Uterus (tissue), 3 donors: ENCODE measurements at regions not wholly inside any gene's neighbourhood (a gene's known extent, or its start where the extent isn't known, plus 50 kb on each side); places are given as distances from the start of the nearest gene placed in this dataset.

Experiments used
- DNase-seq, 2 donors: peaks; one replicate each; pipeline ENCODE4 v3.0.0-alpha.2; 2019 to 2020
- H3K27ac ChIP-seq, 2 donors: fragments of 200-600 bp; sonication (generic); 1 replicate in 1 of 2; 2 replicates in 1 of 2; pipeline ENCODE4 v1.5.1; 2016 to 2018
- H3K27me3 ChIP-seq, 2 donors: fragments of 200-600 bp; sonication (generic); one replicate each; pipeline ENCODE4 v1.5.1; 2018 to 2019; ENCODE audit warnings: control low read depth in 1 of 2
- H3K36me3 ChIP-seq, 2 donors: fragments of 200-600 bp; sonication (generic); one replicate each; pipeline ENCODE4 v1.5.1; 2019; ENCODE audit warnings: control low read depth in 1 of 2
- H3K4me1 ChIP-seq, 2 donors: fragments of 200-600 bp; sonication (generic); one replicate each; pipeline ENCODE4 v1.5.1; 2018 to 2019; ENCODE audit warnings: control low read depth in 1 of 2
- H3K4me3 ChIP-seq, 2 donors: fragments of 200-600 bp; sonication (generic); 1 replicate in 1 of 2; 2 replicates in 1 of 2; pipeline ENCODE4 v1.5.1; 2018 to 2019; ENCODE audit warnings: mild to moderate bottlenecking in 1 of 2
- H3K9me3 ChIP-seq, 2 donors: fragments of 200-600 bp; sonication (generic); one replicate each; pipeline ENCODE4 v1.5.1; 2019; ENCODE audit warnings: control low read depth in 1 of 2
- POLR2A ChIP-seq, 2 donors: fragments of 450-650 bp; IDR thresholded peaks; one replicate each; pipeline ENCODE4 v1.6.1; 2016; ENCODE audit warnings: antibody characterized with exemption in 2 of 2, mild to moderate bottlenecking in 1 of 2, moderate library complexity in 1 of 2
- intact Hi-C: fragments of 100-400 bp; cut with DNase I; formaldehyde crosslinking; loops from one replicate; pipeline ENCODE4 v1.15.1; 2023; ENCODE audit warnings: low total_unique reads
- TF ChIP-seq, protein P1 (sequence below), 4 experiments: fragments of 200-600 bp in 2 of 4; fragments of 450-650 bp in 2 of 4; sonication (generic) in 2 of 4; IDR thresholded peaks; one replicate each; pipeline ENCODE4 v1.5.1; 2016 to 2019; ENCODE audit warnings: antibody characterized with exemption in 4 of 4, mild to moderate bottlenecking in 2 of 4, moderate library complexity in 1 of 4
- donor health status: DM: yes; HTN: yes; CAD: no.

DNA sequence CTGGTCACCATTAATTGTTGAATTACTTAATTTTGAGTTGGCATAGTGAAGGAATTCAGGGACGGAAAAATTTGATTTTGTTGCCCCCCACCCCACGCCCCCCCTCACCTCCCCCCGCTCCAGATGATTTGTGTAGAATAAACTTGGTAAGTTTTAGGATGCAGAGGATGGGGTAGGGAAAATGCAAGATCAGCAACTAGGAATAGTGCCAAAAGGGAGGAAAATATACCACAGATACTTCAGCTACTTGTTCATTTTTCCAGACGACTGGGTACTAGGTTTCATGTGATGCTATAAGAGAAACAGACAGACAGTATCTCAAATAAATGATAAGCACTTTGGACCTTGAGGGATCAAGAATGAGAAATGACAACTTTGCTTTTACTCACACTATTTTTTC is 862.2 kb upstream of the SEMA6A start:
- TF ChIP-seq, protein P1, sequence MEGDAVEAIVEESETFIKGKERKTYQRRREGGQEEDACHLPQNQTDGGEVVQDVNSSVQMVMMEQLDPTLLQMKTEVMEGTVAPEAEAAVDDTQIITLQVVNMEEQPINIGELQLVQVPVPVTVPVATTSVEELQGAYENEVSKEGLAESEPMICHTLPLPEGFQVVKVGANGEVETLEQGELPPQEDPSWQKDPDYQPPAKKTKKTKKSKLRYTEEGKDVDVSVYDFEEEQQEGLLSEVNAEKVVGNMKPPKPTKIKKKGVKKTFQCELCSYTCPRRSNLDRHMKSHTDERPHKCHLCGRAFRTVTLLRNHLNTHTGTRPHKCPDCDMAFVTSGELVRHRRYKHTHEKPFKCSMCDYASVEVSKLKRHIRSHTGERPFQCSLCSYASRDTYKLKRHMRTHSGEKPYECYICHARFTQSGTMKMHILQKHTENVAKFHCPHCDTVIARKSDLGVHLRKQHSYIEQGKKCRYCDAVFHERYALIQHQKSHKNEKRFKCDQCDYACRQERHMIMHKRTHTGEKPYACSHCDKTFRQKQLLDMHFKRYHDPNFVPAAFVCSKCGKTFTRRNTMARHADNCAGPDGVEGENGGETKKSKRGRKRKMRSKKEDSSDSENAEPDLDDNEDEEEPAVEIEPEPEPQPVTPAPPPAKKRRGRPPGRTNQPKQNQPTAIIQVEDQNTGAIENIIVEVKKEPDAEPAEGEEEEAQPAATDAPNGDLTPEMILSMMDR (IDR thresholded peaks at IDR 0.05): no peak
- Histone ChIP-seq H3K36me3 (no peaks in the 10 kb centered on the region), H3K4me1 (no peaks in the 10 kb centered on the region), H3K27ac (no peak overlapping the region), H3K9me3 (no peaks in the 10 kb centered on the region), H3K4me3 (no peak overlapping the region), H3K27me3 (no peaks in the 10 kb centered on the region)
- no peak for DNase-seq
- intact Hi-C loops: no loop called here

- H3K27ac ChIP-seq: no peak overlapping the region
- intact Hi-C loops: no loop called here
Observed at GRCh38 chr5:117435203-117435602, 860.6 kb upstream of the SEMA6A start.

GRCh38 chr5:117434254-117434653 is 859.6 kb upstream of the SEMA6A start:
- no peaks in the 10 kb centered on the region for H3K27me3 ChIP-seq

More at GRCh38 chr5:117435203-117435602, 860.6 kb upstream of the SEMA6A start:
- no peaks in the 10 kb centered on the region for H3K9me3 ChIP-seq
- H3K4me3 ChIP-seq: no peak overlapping the region
- H3K36me3 ChIP-seq: no peaks in the 10 kb centered on the region
- no peaks in the 10 kb centered on the region for H3K27me3 ChIP-seq
- no peaks in the 10 kb centered on the region for H3K4me1 ChIP-seq
- DNase-seq: no peak
- TF ChIP-seq, protein P1 (IDR thresholded peaks at IDR 0.05): no peak
- no peak for TF ChIP-seq POLR2A (IDR thresholded peaks at IDR 0.05)

GRCh38 chr5:117433818-117434217 is 859.2 kb upstream of the SEMA6A start:
- Histone ChIP-seq H3K27ac (no peak overlapping the region), H3K4me3 (no peak overlapping the region), H3K9me3 (no peaks in the 10 kb centered on the region), H3K27me3 (no peaks in the 10 kb centered on the region), H3K36me3 (no peaks in the 10 kb centered on the region), H3K4me1 (no peaks in the 10 kb centered on the region)
- intact Hi-C loops: no loop called here
- no peak for TF ChIP-seq POLR2A (IDR thresholded peaks at IDR 0.05)
- TF ChIP-seq, protein P1 (IDR thresholded peaks at IDR 0.05): no peak
- DNase-seq: no peak

More at GRCh38 chr5:117434254-117434653, 859.6 kb upstream of the SEMA6A start:
- DNase-seq: no peak
- TF ChIP-seq POLR2A (IDR thresholded peaks at IDR 0.05): no peak
- TF ChIP-seq, protein P1 (IDR thresholded peaks at IDR 0.05): no peak
- no peaks in the 10 kb centered on the region for H3K4me1 ChIP-seq
- H3K36me3 ChIP-seq: no peaks in the 10 kb centered on the region
- intact Hi-C loops: no loop called here
- H3K27ac ChIP-seq: no peak overlapping the region
- no peaks in the 10 kb centered on the region for H3K9me3 ChIP-seq
- no peak overlapping the region for H3K4me3 ChIP-seq

DNA sequence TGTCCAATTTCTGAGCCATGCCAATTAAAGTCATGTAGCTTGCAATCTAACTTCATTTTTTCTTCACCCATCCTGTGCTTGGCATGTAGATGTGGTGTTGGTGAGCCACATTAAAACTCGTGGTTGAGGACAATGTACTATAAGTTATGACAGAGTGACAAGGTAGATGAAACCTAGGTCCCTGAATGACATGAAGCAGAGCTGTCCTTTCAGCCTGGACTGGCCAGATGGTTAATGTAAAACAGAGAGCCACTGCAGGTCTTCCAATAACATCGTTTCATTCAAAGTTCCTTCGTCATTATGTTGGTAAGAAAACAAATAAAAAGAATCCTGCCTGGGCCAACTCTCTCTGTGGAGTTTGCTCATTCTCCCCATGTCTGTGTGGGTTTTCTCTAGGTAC is 856.5 kb upstream of the SEMA6A start:
- Histone ChIP-seq H3K27me3 (no peaks in the 10 kb centered on the region), H3K4me1 (no peaks in the 10 kb centered on the region), H3K9me3 (no peaks in the 10 kb centered on the region), H3K27ac (no peak overlapping the region), H3K4me3 (no peak overlapping the region), H3K36me3 (no peaks in the 10 kb centered on the region)
- TF ChIP-seq POLR2A (IDR thresholded peaks at IDR 0.05): no peak
- TF ChIP-seq, protein P1 (IDR thresholded peaks at IDR 0.05): no peak
- DNase-seq: no peak
- intact Hi-C loops: no loop called here
